DOHH2 (cell line): ENCODE measurements at regions not wholly inside any gene's neighbourhood (a gene's known extent, or its start where the extent isn't known, plus 50 kb on each side); places are given as distances from the start of the nearest gene placed in this dataset.

ENCODE experiments used
- CTCF ChIP-seq: fragments of 200-600 bp; sonication (generic); IDR thresholded peaks from one replicate; pipeline ENCODE4 v1.5.1; 2014; ENCODE audit warnings: antibody characterized with exemption, mild to moderate bottlenecking, low read depth, low read length; ENCODE audit not compliant: poor library complexity, severe bottlenecking
- EZH2phosphoT487 ChIP-seq: fragments of 200-600 bp; sonication (generic); IDR thresholded peaks from 2 replicates; pipeline ENCODE4 v1.6.1; 2017; ENCODE audit warnings: borderline replicate concordance, mild to moderate bottlenecking, antibody characterized with exemption, low read length, moderate library complexity, mixed read lengths

- TF ChIP-seq CTCF (no peak), EZH2phosphoT487 (no peak)
Observed at GRCh38 chr1:99365545-99365944, 101.3 kb downstream of the PLPPR4 start.
